Colonic mucosa (tissue), 4 donors: ENCODE measurements at regions not wholly inside any gene's neighbourhood (a gene's known extent, or its start where the extent isn't known, plus 50 kb on each side); places are given as distances from the start of the nearest gene placed in this dataset.

Experiments
- DNase-seq: peaks from one replicate; pipeline ENCODE4 v3.0.0-alpha.2; 2020
- H3K27ac ChIP-seq: fragments of 200-600 bp; one replicate; pipeline ENCODE4 v1.8.0; 2021
- H3K27me3 ChIP-seq: fragments of 200-600 bp; one replicate; pipeline ENCODE4 v1.8.0; 2021
- H3K36me3 ChIP-seq: fragments of 200-600 bp; one replicate; pipeline ENCODE4 v1.8.0; 2021
- H3K4me1 ChIP-seq: fragments of 200-600 bp; one replicate; pipeline ENCODE4 v1.8.0; 2021; ENCODE audit warnings: mild to moderate bottlenecking
- H3K4me3 ChIP-seq: fragments of 200-600 bp; one replicate; pipeline ENCODE4 v1.8.0; 2021
- H3K9ac ChIP-seq, 2 donors: one replicate each; pipeline ENCODE4 v1.7.0; 2013; ENCODE audit warnings: control low read depth in 2 of 2, low read depth in 2 of 2, low read length in 2 of 2
- H3K9me3 ChIP-seq: fragments of 200-600 bp; one replicate; pipeline ENCODE4 v1.8.0; 2021
- intact Hi-C: fragments of 100-400 bp; cut with DNase I; formaldehyde crosslinking; loops from one replicate; pipeline ENCODE4 v1.14.1; 2022
- TF ChIP-seq, protein P1 (sequence below): fragments of 200-600 bp; IDR thresholded peaks from one replicate; pipeline ENCODE4 v1.8.0; 2022; ENCODE audit warnings: antibody characterized with exemption, mild to moderate bottlenecking
- donor health status: healthy.
- donor health status: DM: no; HTN: no; CAD: no.
- donor health status: DM: no; HTN: no; CAD: no.

DNA sequence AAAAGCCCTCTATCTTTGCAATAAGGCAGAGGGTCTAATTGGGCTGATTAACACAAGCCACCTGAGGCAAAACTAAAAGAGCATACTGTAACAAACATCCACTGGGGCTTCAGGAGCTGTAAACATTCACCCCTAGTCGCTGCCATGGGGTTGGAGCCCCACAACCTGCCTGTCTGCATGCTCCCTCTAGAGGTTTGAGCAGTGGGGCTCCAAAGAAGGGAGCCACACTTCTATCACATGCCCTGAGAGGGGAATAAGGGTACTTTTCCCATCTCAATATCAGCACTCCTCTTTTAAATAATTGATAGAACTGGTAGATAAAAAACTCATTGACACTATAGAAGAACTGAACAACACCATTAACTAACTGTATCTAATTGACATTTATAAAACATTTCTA is 130.1 kb upstream of the COX10 start:
- Histone ChIP-seq H3K27ac (no peak overlapping the region), H3K4me3 (no peak overlapping the region), H3K9me3 (no peaks in the 10 kb centered on the region), H3K4me1 (no peaks in the 10 kb centered on the region), H3K36me3 (no peaks in the 10 kb centered on the region), H3K9ac (no peak overlapping the region), H3K27me3 (no peaks in the 10 kb centered on the region)
- intact Hi-C loops: no loop called here
- no peak for DNase-seq
- TF ChIP-seq, protein P1, sequence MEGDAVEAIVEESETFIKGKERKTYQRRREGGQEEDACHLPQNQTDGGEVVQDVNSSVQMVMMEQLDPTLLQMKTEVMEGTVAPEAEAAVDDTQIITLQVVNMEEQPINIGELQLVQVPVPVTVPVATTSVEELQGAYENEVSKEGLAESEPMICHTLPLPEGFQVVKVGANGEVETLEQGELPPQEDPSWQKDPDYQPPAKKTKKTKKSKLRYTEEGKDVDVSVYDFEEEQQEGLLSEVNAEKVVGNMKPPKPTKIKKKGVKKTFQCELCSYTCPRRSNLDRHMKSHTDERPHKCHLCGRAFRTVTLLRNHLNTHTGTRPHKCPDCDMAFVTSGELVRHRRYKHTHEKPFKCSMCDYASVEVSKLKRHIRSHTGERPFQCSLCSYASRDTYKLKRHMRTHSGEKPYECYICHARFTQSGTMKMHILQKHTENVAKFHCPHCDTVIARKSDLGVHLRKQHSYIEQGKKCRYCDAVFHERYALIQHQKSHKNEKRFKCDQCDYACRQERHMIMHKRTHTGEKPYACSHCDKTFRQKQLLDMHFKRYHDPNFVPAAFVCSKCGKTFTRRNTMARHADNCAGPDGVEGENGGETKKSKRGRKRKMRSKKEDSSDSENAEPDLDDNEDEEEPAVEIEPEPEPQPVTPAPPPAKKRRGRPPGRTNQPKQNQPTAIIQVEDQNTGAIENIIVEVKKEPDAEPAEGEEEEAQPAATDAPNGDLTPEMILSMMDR: no peak

DNA sequence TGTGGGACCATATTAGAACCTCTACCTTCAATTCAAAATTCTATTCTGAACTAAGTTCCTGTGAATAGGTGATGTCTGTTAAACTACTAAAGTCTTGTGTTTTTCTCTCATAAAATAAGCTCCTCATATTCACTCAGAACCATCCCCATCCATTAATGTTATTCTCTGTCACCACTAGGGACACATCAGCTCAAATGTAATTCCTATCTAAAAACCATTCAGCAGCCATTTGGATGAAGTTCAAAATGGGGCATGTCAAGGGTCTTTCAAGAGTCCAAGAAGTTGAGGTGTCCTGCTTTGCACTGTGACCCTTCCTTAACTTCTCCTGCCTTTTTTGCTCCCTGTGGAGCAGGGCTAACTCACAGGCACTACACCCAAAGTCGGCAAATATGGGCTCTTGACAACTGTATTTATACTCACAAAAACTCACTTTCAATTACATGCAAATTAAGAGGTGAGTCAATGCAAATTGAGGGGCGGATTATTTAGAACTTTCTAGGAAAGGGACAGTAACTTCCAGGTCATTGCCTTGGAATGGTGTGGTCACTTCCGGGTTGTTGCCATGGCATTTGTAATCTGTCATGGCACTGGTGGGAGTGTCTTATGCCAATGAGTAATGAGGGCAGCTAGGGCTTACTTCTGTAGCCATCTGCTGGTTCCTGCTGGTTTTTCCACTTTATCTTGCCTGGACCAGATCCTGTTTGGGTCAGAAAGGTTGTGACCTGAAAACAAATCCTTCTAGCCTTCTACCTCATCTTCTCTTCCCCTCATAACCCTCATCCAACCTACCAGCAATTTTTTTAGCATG is 128.2 kb upstream of the COX10 start:
- no peaks in the 10 kb centered on the region for H3K27me3 ChIP-seq
- H3K4me3 ChIP-seq: no peak overlapping the region
- TF ChIP-seq, protein P1: no peak
- H3K9ac ChIP-seq: no peak overlapping the region
- no peaks in the 10 kb centered on the region for H3K36me3 ChIP-seq
- no peaks in the 10 kb centered on the region for H3K9me3 ChIP-seq
- H3K27ac ChIP-seq: no peak overlapping the region
- DNase-seq: no peak
- H3K4me1 ChIP-seq: no peaks in the 10 kb centered on the region
- intact Hi-C loops: no loop called here

DNA sequence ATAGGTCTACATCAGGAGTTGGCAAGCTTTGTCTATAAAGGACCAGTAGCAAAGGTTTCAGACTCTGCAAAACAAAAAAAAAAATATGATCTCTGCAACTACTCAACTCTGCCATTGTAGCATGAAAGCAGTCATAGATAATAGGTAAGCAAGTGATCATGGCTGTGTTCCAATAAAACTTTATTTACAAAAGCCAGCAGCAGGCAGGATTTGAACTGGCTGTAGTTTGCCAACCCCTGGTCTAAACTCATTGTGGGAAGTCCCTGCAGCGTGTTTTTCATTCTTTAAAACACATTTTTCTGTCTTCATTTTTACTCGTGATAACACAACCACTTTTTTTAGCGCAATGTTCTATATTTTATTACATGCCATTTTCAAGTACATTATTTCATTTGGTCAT is 127.5 kb upstream of the COX10 start:
- Histone ChIP-seq H3K9ac (no peak overlapping the region), H3K36me3 (no peaks in the 10 kb centered on the region), H3K27ac (no peak overlapping the region), H3K4me3 (no peak overlapping the region), H3K9me3 (no peaks in the 10 kb centered on the region), H3K27me3 (no peaks in the 10 kb centered on the region), H3K4me1 (no peaks in the 10 kb centered on the region)
- intact Hi-C loops: no loop called here
- DNase-seq: no peak
- TF ChIP-seq, protein P1: no peak

DNA sequence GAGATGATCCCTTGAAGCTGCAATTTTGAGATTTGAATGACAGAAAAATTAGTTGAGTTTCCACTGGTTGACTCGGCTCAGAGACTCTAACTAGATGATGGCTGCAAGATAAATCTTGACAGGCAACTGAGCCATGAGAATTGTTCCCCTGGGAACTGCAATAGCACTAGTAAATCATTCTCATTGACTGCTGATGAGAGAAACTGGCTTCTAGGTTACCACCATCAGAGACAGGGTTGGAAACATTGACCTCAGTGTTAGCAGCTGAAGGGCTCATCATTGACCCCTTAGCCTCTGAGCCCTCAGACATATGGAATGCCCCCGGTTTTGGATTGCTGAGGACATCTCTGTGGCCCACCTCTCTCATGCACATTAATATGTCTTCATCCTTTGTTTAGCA is 125.4 kb upstream of the COX10 start:
- Histone ChIP-seq H3K27ac (no peak overlapping the region), H3K9ac (no peak overlapping the region), H3K9me3 (no peaks in the 10 kb centered on the region), H3K4me1 (no peaks in the 10 kb centered on the region), H3K4me3 (no peak overlapping the region), H3K27me3 (no peaks in the 10 kb centered on the region), H3K36me3 (no peaks in the 10 kb centered on the region)
- DNase-seq: no peak
- intact Hi-C loops: no loop called here
- TF ChIP-seq, protein P1: no peak

DNA sequence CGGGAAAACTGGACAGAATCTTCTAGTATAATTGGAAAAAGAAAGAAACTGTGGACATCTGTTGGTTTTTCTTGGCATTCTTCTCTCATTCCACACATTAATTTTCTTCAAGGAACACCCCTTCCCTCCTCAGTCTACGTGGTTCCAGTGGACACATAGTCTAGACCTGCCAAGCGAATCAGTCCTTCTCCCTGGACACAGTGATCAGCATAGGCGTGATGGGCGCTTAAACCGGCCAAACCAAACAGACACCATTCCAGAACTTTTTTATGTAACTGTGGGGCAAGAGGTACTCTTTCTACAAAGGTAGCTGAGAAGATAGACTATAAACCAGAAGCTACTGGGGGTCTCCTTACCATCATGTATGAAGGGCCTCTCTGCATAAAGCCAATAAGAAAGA is 121.8 kb upstream of the COX10 start:
- H3K9ac ChIP-seq: no peak overlapping the region
- intact Hi-C loops: no loop called here
- H3K27ac ChIP-seq: no peak overlapping the region
- no peak overlapping the region for H3K4me3 ChIP-seq
- no peak for DNase-seq
- H3K9me3 ChIP-seq: no peaks in the 10 kb centered on the region
- TF ChIP-seq, protein P1: no peak
- no peaks in the 10 kb centered on the region for H3K36me3 ChIP-seq
- no peaks in the 10 kb centered on the region for H3K4me1 ChIP-seq
- no peaks in the 10 kb centered on the region for H3K27me3 ChIP-seq
